GM12801 (cell line): ENCODE measurements at regions not wholly inside any gene's neighbourhood (a gene's known extent, or its start where the extent isn't known, plus 50 kb on each side); places are given as distances from the start of the nearest gene placed in this dataset.

Source experiments
- CTCF ChIP-seq: IDR thresholded peaks from one replicate; pipeline ENCODE4 v1.5.1; 2011; ENCODE audit warnings: control low read depth; ENCODE audit not compliant: insufficient read length; ENCODE audit errors: extremely low read depth

- no peak for TF ChIP-seq CTCF
Observed at GRCh38 chr2:16351137-16351536, 314.5 kb downstream of the CYRIA start.

GRCh38 chr2:16350211-16350610 lies 315.4 kb downstream of the CYRIA start:
- TF ChIP-seq CTCF = no peak

- TF ChIP-seq CTCF = no peak
Observed at GRCh38 chr2:16349811-16350210, 315.8 kb downstream of the CYRIA start.

- no peak for TF ChIP-seq CTCF
Observed at GRCh38 chr2:16348821-16349515, 316.7 kb downstream of the CYRIA start.

GRCh38 chr2:16346671-16347070 lies 319.0 kb downstream of the CYRIA start:
- no peak for TF ChIP-seq CTCF

- no peak for TF ChIP-seq CTCF
Observed at GRCh38 chr2:16339206-16339605, 326.4 kb downstream of the CYRIA start.

- TF ChIP-seq CTCF = no peak
Observed at GRCh38 chr2:16338026-16338425, 327.6 kb downstream of the CYRIA start.
